HG02678 (cell line): ENCODE measurements at regions not wholly inside any gene's neighbourhood (a gene's known extent, or its start where the extent isn't known, plus 50 kb on each side); places are given as distances from the start of the nearest gene placed in this dataset.
A peak's percentile ranks its signal among the peaks of the same experiment; 100 is the strongest.

Experiments
- ATAC-seq: cut with Tn5 transposase; IDR thresholded peaks from one replicate; pipeline ENCODE4 v1.9.1; 2021; ENCODE audit warnings: mild to moderate bottlenecking, moderate library complexity; ENCODE audit not compliant: unreplicated experiment

GRCh38 chr15:98513428-98513986, 134.8 kb upstream of the IGF1R start:
- ATAC-seq: no peak

GRCh38 chr15:98514034-98514622, 134.2 kb upstream of the IGF1R start:
- ATAC-seq: no peak

DNA sequence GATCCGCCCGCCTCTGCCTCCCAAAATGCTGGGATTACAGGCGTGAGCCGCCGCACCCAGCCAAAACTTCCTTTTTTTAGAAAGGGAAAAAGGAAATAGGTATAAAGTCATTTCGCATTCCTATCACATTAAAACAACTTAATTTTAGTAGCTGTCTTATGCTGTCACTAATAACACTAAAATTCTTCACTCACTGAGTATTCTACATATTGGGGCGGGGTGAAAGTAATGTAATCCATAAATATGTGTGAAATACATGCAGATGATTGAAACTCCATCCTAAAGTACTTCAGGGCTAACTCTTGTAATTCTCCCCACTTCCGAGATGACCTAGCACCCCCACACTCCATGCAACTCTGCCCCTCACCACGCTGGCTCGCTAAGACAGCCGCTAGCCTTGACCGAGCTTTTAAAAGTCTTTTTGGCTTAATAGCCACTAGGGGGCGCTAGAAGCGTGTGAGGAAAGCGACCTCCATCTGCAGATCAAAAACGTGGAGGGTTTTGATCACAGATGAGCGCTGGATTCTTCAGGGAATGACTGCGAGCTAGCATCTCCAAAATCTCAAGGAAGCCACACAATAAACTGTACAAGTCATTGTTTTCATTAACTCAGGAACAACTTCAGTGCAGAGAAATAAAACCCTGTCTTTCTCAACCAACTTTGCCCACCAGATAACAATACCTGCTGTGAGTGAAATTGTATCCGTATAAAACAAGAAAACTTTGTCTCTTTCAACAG, 129.3 kb upstream of the IGF1R start:
- ATAC-seq: peak; percentile 85

GRCh38 chr15:98519767-98520550, 128.4 kb upstream of the IGF1R start:
- no peak for ATAC-seq

- no peak for ATAC-seq
Observed at GRCh38 chr15:98522127-98522526, 126.2 kb upstream of the IGF1R start.

GRCh38 chr15:98523912-98524662, 124.3 kb upstream of the IGF1R start:
- ATAC-seq: no peak

GRCh38 chr15:98524838-98525660, 123.3 kb upstream of the IGF1R start:
- no peak for ATAC-seq

DNA sequence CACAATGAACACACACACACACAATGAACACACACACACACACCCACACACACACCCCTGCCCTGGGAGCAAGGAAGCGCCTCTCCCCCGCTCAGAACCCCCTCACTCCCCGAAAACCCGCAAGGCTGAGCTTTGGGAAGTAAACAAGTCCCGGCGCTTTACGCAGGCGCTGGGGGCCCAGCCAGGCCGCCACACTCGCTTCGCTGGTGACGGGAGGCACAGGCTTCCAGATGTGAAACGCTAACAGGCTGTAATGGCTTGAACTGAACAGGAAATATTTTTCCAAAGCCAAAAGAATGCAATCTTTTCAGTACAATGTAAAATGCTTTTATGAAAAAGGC, 122.7 kb upstream of the IGF1R start:
- no peak for ATAC-seq

- ATAC-seq: no peak
Observed at GRCh38 chr15:98526094-98526493, 122.2 kb upstream of the IGF1R start.

DNA sequence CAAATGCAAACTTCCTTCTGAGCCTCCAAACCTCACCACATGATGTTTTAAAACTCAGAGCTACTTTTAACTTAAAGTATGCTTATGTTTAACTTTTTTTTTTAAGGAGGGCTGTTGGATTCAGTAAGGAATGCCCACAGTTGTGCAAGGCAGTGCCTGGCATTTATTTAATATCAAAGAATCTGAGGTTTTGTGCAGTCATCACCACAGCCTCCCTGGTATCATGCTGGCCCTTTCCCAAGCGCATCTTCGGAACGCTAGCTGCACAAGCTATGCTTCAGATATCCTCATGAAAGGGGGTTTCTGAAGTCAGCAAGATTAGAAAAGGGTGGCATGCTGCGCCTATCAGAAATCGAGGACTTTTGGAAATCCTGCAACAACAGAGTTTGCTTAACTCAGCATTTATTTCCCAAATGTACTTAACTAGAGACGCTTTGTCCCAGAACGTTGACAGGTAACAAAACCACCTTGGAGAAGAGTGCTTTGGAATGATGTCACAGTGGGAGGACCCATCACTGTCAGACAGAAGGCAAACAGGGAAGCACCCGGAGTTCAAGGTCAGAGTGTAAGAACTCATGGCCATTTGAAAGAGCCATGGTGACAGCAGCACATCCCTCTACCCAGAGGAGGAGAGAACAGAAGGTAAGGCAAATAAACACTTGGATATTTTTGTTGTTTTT, 120.2 kb upstream of the IGF1R start:
- ATAC-seq: no peak

- no peak for ATAC-seq
Observed at GRCh38 chr15:98529205-98530145, 118.9 kb upstream of the IGF1R start.

- ATAC-seq: no peak
Observed at GRCh38 chr15:98530570-98530969, 117.8 kb upstream of the IGF1R start.

DNA sequence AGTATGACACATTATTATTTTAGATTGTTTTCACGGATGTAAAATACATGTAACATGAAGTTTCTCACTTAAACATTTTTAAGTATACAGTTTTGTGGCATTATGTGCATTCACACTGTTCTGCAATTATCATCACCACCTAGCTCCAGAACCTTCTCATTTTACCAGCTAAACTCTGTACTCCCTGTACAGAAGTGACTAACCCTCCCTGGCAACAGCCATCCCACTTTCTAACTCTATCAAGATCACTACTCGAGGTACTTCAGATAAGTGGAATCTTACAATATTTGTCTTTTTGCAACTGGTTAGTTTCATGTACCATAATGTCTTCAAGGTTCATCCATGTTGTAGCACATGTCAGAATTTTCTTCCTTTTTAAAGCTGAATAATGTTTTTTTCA, 116.3 kb upstream of the IGF1R start:
- no peak for ATAC-seq

GRCh38 chr15:98536976-98537375, 111.4 kb upstream of the IGF1R start:
- ATAC-seq: no peak

DNA sequence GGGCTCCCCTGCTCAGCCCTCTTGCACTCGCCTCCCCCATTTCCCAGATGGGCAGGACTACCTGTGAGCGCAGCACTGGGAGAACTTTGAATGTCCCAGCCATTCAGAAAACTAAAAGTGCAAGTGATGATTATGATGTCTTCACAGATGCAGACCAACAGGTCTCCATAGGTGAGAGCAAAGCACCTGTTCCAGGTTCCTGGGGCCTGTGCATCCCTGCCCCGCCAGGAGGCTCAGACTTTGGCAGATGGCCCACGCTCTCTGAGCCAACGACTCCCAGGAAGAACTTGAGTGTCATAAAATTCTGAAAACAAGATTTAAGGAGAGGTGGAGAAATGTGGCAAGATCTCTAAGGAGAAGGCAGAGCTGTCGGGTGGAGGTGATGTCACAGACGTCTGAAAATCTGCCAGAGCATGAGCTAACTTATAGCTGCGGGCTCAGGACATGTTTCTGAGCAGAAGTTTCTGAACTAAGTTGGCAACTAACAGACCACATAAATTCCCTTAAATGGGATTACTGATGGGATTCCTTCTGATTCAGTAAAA, 110.8 kb upstream of the IGF1R start:
- ATAC-seq: no peak

- ATAC-seq: no peak
Observed at GRCh38 chr15:98541519-98541918, 106.8 kb upstream of the IGF1R start.

GRCh38 chr15:98543237-98543636, 105.1 kb upstream of the IGF1R start:
- ATAC-seq: no peak

DNA sequence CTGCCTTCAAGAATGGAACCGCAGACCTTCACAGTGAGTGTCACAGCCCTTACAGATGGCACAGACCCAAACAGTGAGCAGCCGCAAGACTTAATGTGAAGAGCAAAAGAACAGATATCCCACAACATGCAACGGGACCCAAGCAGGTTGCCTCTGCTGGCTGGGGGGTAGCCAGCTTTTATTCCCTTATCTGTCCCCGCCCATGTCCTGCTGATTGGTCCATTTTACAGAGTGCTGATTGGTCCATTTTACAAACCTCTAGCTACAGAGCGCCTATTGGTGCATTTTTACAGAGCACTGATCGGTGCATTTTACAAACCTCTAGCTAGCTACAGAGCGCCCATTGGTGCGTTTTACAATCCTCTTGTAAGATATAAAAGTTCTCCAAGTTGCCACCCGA, 102.0 kb upstream of the IGF1R start:
- no peak for ATAC-seq
